HG03045 (cell line): ENCODE measurements at regions not wholly inside any gene's neighbourhood (a gene's known extent, or its start where the extent isn't known, plus 50 kb on each side); places are given as distances from the start of the nearest gene placed in this dataset.
"Not testable (repeated sequence)": the region's sequence is repeated elsewhere in the genome, so short reads cannot be mapped to it uniquely, and the experiment has no call there.

Source experiments
- ATAC-seq: cut with Tn5 transposase; IDR thresholded peaks from one replicate; pipeline ENCODE4 v1.9.1; 2021; ENCODE audit warnings: mild to moderate bottlenecking, moderate library complexity; ENCODE audit not compliant: unreplicated experiment

- ATAC-seq: no peak
These were observed 145.4 kb upstream of the TLE3 start for GRCh38 chr15:70242951-70243685.

GRCh38 chr15:70241561-70242320 is 144.0 kb upstream of the TLE3 start:
- no peak for ATAC-seq

- no peak for ATAC-seq
These were observed 143.2 kb upstream of the TLE3 start for GRCh38 chr15:70240820-70241430.

- ATAC-seq: peak; percentile 67
These were observed 142.4 kb upstream of the TLE3 start for GRCh38 chr15:70240082-70240481.

- no peak for ATAC-seq
These were observed 141.2 kb upstream of the TLE3 start for GRCh38 chr15:70238917-70239316.

DNA sequence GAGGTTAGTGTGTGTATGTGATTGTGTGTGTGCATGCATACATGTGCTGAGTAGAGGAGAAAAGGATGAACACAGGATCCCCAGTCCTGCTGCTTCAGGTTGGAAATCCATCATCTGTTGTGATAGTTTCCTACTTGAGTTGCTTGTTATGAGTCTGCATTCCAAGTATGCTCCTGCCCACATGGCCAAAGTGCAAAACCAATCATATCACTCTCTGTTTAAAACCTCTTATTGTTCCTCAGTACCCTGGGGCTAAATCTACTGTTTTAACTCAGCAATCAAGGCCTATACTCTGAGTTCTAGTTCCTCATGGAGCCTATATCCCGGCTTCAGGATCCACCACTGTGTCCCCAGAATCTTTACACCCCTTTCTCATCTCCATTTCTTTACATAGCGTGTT is 139.9 kb upstream of the TLE3 start:
- ATAC-seq: no peak

- no peak for ATAC-seq
These were observed 138.8 kb upstream of the TLE3 start for GRCh38 chr15:70236341-70237086.

GRCh38 chr15:70235347-70235746 is 137.6 kb upstream of the TLE3 start:
- no peak for ATAC-seq

DNA sequence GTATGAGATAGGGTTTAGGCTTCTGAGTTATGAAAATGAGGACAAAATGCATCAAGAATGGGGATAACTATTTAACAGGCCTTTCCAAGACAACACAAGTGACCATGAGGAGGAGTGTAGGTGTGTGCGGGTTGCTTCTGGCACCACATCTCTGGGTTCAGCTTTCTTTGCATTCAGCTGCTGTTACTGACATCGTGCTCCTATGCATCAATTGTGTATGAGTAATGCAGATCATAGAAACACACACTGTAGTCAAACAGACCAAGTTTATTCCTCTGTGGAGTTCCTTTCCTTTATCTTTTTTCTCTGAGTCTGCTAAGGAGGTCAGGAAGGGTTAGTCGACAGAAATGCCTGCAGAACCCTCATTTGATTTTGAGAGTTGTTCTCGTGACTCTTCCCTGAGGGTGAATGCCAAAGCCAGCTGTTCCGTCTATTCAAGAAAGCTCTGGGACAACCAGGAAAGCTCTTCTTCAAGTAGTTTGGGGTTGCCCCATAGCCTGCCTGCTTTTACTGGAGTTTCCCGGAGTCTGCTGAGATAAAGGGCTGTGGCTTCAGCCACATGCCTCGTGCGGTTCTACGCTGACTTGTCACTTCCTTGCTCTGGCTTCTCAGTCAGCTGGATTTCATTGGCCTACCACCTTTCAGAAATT is 136.7 kb upstream of the TLE3 start:
- no peak for ATAC-seq

GRCh38 chr15:70231484-70231883 is 133.8 kb upstream of the TLE3 start:
- no peak for ATAC-seq

- not testable (repeated sequence) for ATAC-seq
These were observed 130.2 kb upstream of the TLE3 start for GRCh38 chr15:70227918-70228317.

DNA sequence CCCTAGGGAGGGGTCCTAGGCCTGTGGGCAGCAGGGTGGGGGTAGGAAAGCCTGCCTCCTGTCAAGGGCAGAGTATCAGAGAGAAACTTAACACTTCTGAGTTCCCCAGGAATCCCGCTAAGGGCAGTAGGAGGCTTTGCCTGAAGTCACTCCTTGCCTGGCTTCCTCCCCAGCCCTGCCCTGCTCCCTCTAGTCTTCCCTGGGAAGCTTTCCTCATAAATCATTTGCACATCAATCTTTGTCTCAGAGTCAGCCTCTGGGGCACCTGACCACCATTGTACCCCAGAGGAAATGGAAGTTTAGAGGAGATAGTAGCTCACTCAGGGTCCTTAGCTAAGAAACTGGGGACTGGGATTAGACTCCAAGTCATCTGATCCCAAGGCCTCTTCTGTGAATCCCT is 129.4 kb upstream of the TLE3 start:
- ATAC-seq: no peak

- no peak for ATAC-seq
These were observed 128.7 kb upstream of the TLE3 start for GRCh38 chr15:70226337-70226980.

GRCh38 chr15:70225416-70225815 is 127.7 kb upstream of the TLE3 start:
- ATAC-seq: no peak

- no peak for ATAC-seq
These were observed 124.9 kb upstream of the TLE3 start for GRCh38 chr15:70222606-70223005.

- no peak for ATAC-seq
These were observed 122.9 kb upstream of the TLE3 start for GRCh38 chr15:70220490-70221096.

- ATAC-seq: no peak
These were observed 122.2 kb upstream of the TLE3 start for GRCh38 chr15:70219966-70220365.

DNA sequence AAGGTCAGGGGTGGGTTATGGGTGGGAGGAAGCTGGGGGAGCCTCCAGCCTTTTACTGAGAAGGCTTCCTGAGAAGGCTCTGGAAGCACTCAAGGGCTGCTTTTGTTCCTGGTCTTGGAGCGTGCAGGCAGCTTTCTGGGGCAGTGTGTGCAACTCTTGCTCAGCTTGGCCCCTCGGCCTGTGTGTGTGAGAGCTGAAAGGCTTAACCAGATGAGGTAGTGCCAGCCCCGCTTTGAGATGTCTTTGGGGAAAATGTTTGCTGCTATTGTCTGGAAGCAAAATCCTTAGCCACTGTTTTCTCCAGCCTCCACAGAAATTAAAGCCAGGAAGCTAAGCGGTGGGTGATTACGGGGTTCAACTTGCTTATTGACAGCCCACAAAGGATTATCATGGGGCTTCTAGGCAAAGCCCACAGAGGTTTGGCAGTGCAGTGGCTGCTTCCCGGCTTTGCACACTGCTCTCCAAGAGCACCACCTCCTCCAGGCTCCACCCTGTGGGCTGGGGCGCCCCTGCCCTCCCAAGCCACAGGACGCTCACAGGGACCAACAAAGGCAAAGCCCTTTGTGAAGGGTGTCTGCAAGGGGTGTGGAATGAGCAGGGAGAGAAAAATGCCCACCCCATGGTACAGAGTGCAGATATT is 121.7 kb upstream of the TLE3 start:
- ATAC-seq: no peak
